ENCODE measurements at regions not wholly inside any gene's neighbourhood (a gene's known extent, or its start where the extent isn't known, plus 50 kb on each side); places are given as distances from the start of the nearest gene placed in this dataset.

- no peaks in the 10 kb centered on the region for H3K4me1 ChIP-seq (ENCODE audit: control insufficient read depth, extremely low read depth, insufficient read depth, low read length)
- no peak overlapping the region for H3K4me2 ChIP-seq (ENCODE audit: insufficient read depth, low read length)
- no peaks in the 10 kb centered on the region for H3K79me2 ChIP-seq (ENCODE audit: control insufficient read depth, insufficient read depth, low read length)
- TF ChIP-seq POLR2A (IDR thresholded peaks at IDR 0.05; ENCODE audit: low read depth, low read length) (no peak), GATA2 (IDR thresholded peaks at IDR 0.05; ENCODE audit: insufficient read depth, insufficient read length, low read depth, low read length) (no peak), POLR2AphosphoS5 (IDR thresholded peaks at IDR 0.05; ENCODE audit: insufficient read depth, low read depth, low read length) (no peak), FOS (IDR thresholded peaks at IDR 0.05; ENCODE audit: borderline replicate concordance, insufficient read depth, low read length) (no peak), CTCF (IDR thresholded peaks at IDR 0.05; ENCODE audit: extremely low read depth in 1 of 2, insufficient read depth in 1 of 2, low read depth in 1 of 2, low read length in 2 of 2) (no peak), MYC (IDR thresholded peaks at IDR 0.05; ENCODE audit: low read depth, low read length) (no peak), EZH2 (IDR thresholded peaks at IDR 0.05; ENCODE audit: borderline replicate concordance, low read depth, low read length, severe bottlenecking) (no peak), JUN (IDR thresholded peaks at IDR 0.05; ENCODE audit: borderline replicate concordance, insufficient read depth, insufficient read length, low read depth) (no peak)
- TF ChIP-seq, protein P1, sequence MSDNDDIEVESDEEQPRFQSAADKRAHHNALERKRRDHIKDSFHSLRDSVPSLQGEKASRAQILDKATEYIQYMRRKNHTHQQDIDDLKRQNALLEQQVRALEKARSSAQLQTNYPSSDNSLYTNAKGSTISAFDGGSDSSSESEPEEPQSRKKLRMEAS (IDR thresholded peaks at IDR 0.05; ENCODE audit: insufficient read depth, insufficient read length), result no peak
- H3K9ac ChIP-seq (replicated peaks; ENCODE audit: extremely low read depth, insufficient read depth, low read length), result no peak overlapping the region
- BruUV-seq (replicated peaks), result no TSS peak
- no peak overlapping the region for H2AFZ ChIP-seq (ENCODE audit: low read depth, low read length)
- intact Hi-C loops (cut with micrococcal nuclease), result no loop called here
- no peaks in the 10 kb centered on the region for H3K9me1 ChIP-seq (replicated peaks; ENCODE audit: control insufficient read depth, extremely low read depth, insufficient read depth, low read length)
- ChIA-PET CTCF (no interaction called here), POLR2A (no interaction called here)
- no peaks in the 10 kb centered on the region for H4K20me1 ChIP-seq (replicated peaks; ENCODE audit: control insufficient read depth, extremely low read depth, insufficient read depth, low read length)
- no peak for FAIRE-seq
- dilution Hi-C loops (cut with MboI; ENCODE audit: extremely low pct_ligation_motif_present, low sequenced_read_pairs), result no loop called here
- no peaks in the 10 kb centered on the region for H3K36me3 ChIP-seq (ENCODE audit: control insufficient read depth in 2 of 2, extremely low read depth in 1 of 2, insufficient read depth in 2 of 2, low read length in 2 of 2)
- no peaks in the 10 kb centered on the region for H3K9me3 ChIP-seq (replicated peaks; ENCODE audit: control insufficient read depth, insufficient read depth, low read length)
- no peaks in the 10 kb centered on the region for H3K27me3 ChIP-seq (ENCODE audit: control insufficient read depth in 2 of 2, insufficient read depth in 2 of 2, low read length in 2 of 2)
- no peak for DNase-seq (ENCODE audit: low read depth, low spot score)
- H3K4me3 ChIP-seq (replicated peaks in 1 of 3; ENCODE audit: insufficient read depth in 1 of 3, low read depth in 1 of 3, low read length in 3 of 3), result no peak overlapping the region
- no peak overlapping the region for H3K27ac ChIP-seq (ENCODE audit: insufficient read depth, low read depth, low read length)
Measured at GRCh38 chr15:81777546-81777945, 268.3 kb downstream of the MEX3B start.
